ENCODE measurements at regions not wholly inside any gene's neighbourhood (a gene's known extent, or its start where the extent isn't known, plus 50 kb on each side); places are given as distances from the start of the nearest gene placed in this dataset.

DNA sequence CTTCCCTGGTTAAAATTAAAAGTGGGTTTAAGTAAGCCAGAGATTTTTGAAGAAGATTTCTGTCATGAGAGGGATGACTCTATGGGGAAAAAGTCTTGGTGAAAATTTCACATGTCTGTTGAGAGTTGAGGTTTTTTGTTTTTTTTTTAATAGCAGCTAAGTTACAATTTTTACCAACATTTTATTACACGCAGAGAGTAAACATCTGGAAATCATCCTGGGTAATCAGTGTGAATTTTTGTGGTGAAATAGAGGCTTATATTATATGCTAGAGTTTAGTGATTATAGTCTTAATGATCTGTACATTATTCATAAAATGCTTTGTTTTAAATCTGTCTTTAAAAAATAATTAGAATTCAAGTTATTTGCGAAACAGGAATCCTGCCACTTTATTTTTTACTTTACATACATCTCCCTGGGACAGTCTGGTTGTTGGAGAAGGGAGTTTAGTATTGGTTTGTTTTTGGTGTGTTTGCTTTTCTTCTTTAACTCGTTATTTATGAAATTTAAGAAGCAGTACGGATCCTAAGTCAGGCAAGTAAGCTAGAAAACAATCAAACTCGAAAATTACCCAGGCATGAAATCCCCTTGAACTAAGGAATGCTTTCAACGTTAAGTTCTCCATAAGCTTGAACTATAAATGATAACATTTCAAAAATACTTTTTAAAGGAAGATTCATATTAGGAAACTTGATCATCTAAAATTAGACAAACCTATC, 143.4 kb upstream of the TSC22D2 start:
- Histone ChIP-seq H3K4me3 (replicated peaks in 1 of 4; ENCODE audit: control extremely low read depth in 1 of 4, insufficient read depth in 1 of 4, low read depth in 3 of 4, low read length in 4 of 4) (no peak overlapping the region), H3K36me3 (ENCODE audit: control insufficient read depth, insufficient read depth, low read length) (no peaks in the 10 kb centered on the region), H3K9me3 (ENCODE audit: control insufficient read depth, insufficient read depth, low read depth, low read length) (no peaks in the 10 kb centered on the region), H3K27ac (ENCODE audit: insufficient read depth, low read length) (no peak overlapping the region), H2AFZ (ENCODE audit: low read length) (no peak overlapping the region), H3K9ac (ENCODE audit: insufficient read depth, low read length) (no peak overlapping the region), H3K79me2 (ENCODE audit: control insufficient read depth, insufficient read depth, low read length) (no peaks in the 10 kb centered on the region), H3K27me3 (ENCODE audit: control insufficient read depth, insufficient read depth, low read length) (no peaks in the 10 kb centered on the region), H4K20me1 (ENCODE audit: control insufficient read depth, extremely low read depth, insufficient read depth, low read length) (no peaks in the 10 kb centered on the region), H3K4me2 (ENCODE audit: extremely low read depth, insufficient read depth, low read length) (no peak overlapping the region), H3K4me1 (ENCODE audit: control insufficient read depth, extremely low read depth, insufficient read depth, low read length) (peaks cover 3% of the 10 kb centered on the region)
- no peak for DNase-seq (ENCODE audit: low read depth in 2 of 2)
- TF ChIP-seq CTCF (conservative IDR thresholded peaks at IDR 0.05 in 1 of 2, IDR thresholded peaks at IDR 0.05 in 1 of 2; ENCODE audit: low read depth in 1 of 2, low read length in 2 of 2), result no peak
- no peak for TF ChIP-seq EZH2 (IDR thresholded peaks at IDR 0.05; ENCODE audit: low read length, missing control alignments)

GRCh38 chr3:150261958-150262357, 146.1 kb upstream of the TSC22D2 start:
- H3K9ac ChIP-seq (ENCODE audit: insufficient read depth, low read length), result no peak overlapping the region
- H3K4me2 ChIP-seq (ENCODE audit: extremely low read depth, insufficient read depth, low read length), result no peak overlapping the region
- no peaks in the 10 kb centered on the region for H3K79me2 ChIP-seq (ENCODE audit: control insufficient read depth, insufficient read depth, low read length)
- H3K27ac ChIP-seq (ENCODE audit: insufficient read depth, low read length), result no peak overlapping the region
- H4K20me1 ChIP-seq (ENCODE audit: control insufficient read depth, extremely low read depth, insufficient read depth, low read length), result no peaks in the 10 kb centered on the region
- H3K4me3 ChIP-seq (replicated peaks in 1 of 4; ENCODE audit: control extremely low read depth in 1 of 4, insufficient read depth in 1 of 4, low read depth in 3 of 4, low read length in 4 of 4), result no peak overlapping the region
- H3K27me3 ChIP-seq (ENCODE audit: control insufficient read depth, insufficient read depth, low read length), result no peaks in the 10 kb centered on the region
- no peak for TF ChIP-seq CTCF (conservative IDR thresholded peaks at IDR 0.05 in 1 of 2, IDR thresholded peaks at IDR 0.05 in 1 of 2; ENCODE audit: low read depth in 1 of 2, low read length in 2 of 2)
- TF ChIP-seq EZH2 (IDR thresholded peaks at IDR 0.05; ENCODE audit: low read length, missing control alignments), result no peak
- no peak overlapping the region for H2AFZ ChIP-seq (ENCODE audit: low read length)
- no peaks in the 10 kb centered on the region for H3K9me3 ChIP-seq (ENCODE audit: control insufficient read depth, insufficient read depth, low read depth, low read length)
- DNase-seq (ENCODE audit: low read depth in 2 of 2), result no peak
- H3K36me3 ChIP-seq (ENCODE audit: control insufficient read depth, insufficient read depth, low read length), result no peaks in the 10 kb centered on the region
- H3K4me1 ChIP-seq (ENCODE audit: control insufficient read depth, extremely low read depth, insufficient read depth, low read length), result no peaks in the 10 kb centered on the region

DNA sequence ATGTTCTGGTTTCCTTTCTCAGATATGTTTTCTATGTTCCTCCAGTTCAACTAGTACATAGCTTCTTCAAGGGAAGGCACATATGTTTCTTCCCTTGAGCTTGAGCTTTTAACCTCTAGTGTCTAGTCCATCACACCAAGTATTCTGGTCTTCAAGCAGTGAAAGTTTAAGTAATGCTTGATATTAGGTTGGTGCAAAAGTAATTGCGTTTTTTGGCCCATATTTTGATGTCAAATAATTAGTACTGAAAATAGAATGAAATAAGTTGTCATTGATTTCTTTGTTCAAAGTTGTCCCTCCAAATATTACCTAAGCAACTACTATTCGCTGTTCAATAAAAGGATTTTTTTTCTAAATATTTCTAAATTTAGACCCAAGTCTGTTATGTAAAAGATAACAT, 146.7 kb upstream of the TSC22D2 start:
- Histone ChIP-seq H3K4me3 (replicated peaks in 1 of 4; ENCODE audit: control extremely low read depth in 1 of 4, insufficient read depth in 1 of 4, low read depth in 3 of 4, low read length in 4 of 4) (no peak overlapping the region), H3K9me3 (ENCODE audit: control insufficient read depth, insufficient read depth, low read depth, low read length) (no peaks in the 10 kb centered on the region), H3K4me1 (ENCODE audit: control insufficient read depth, extremely low read depth, insufficient read depth, low read length) (no peaks in the 10 kb centered on the region), H3K27me3 (ENCODE audit: control insufficient read depth, insufficient read depth, low read length) (no peaks in the 10 kb centered on the region), H3K9ac (ENCODE audit: insufficient read depth, low read length) (no peak overlapping the region), H3K79me2 (ENCODE audit: control insufficient read depth, insufficient read depth, low read length) (no peaks in the 10 kb centered on the region), H4K20me1 (ENCODE audit: control insufficient read depth, extremely low read depth, insufficient read depth, low read length) (no peaks in the 10 kb centered on the region), H3K27ac (ENCODE audit: insufficient read depth, low read length) (no peak overlapping the region), H2AFZ (ENCODE audit: low read length) (no peak overlapping the region), H3K4me2 (ENCODE audit: extremely low read depth, insufficient read depth, low read length) (no peak overlapping the region), H3K36me3 (ENCODE audit: control insufficient read depth, insufficient read depth, low read length) (no peaks in the 10 kb centered on the region)
- no peak for DNase-seq (ENCODE audit: low read depth in 2 of 2)
- TF ChIP-seq CTCF (conservative IDR thresholded peaks at IDR 0.05 in 1 of 2, IDR thresholded peaks at IDR 0.05 in 1 of 2; ENCODE audit: low read depth in 1 of 2, low read length in 2 of 2), result no peak
- TF ChIP-seq EZH2 (IDR thresholded peaks at IDR 0.05; ENCODE audit: low read length, missing control alignments), result no peak

All from fibroblast of lung (primary cell).